HG03139 (cell line): ENCODE measurements at regions not wholly inside any gene's neighbourhood (a gene's known extent, or its start where the extent isn't known, plus 50 kb on each side); places are given as distances from the start of the nearest gene placed in this dataset.

Experiments used
- ATAC-seq: cut with Tn5 transposase; IDR thresholded peaks from one replicate; pipeline ENCODE4 v1.9.1; 2021; ENCODE audit not compliant: unreplicated experiment

GRCh38 chr3:104855702-104856101, 511.0 kb upstream of the ALCAM start:
- no peak for ATAC-seq

- no peak for ATAC-seq
Observed at GRCh38 chr3:104856741-104857140, 510.0 kb upstream of the ALCAM start.

- ATAC-seq: no peak
Observed at GRCh38 chr3:104868291-104868690, 498.4 kb upstream of the ALCAM start.

- no peak for ATAC-seq
Observed at GRCh38 chr3:104870276-104870675, 496.4 kb upstream of the ALCAM start.

GRCh38 chr3:104873331-104873730, 493.4 kb upstream of the ALCAM start:
- ATAC-seq: no peak

- ATAC-seq: no peak
Observed at GRCh38 chr3:104878395-104878794, 488.3 kb upstream of the ALCAM start.

GRCh38 chr3:104879919-104880318, 486.8 kb upstream of the ALCAM start:
- ATAC-seq: no peak

- ATAC-seq: no peak
Observed at GRCh38 chr3:104885214-104885814, 481.4 kb upstream of the ALCAM start.

- ATAC-seq: no peak
Observed at GRCh38 chr3:104886220-104886995, 480.3 kb upstream of the ALCAM start.

GRCh38 chr3:104887069-104887468, 479.6 kb upstream of the ALCAM start:
- ATAC-seq: no peak

GRCh38 chr3:104887619-104888018, 479.1 kb upstream of the ALCAM start:
- no peak for ATAC-seq

GRCh38 chr3:104892044-104892443, 474.7 kb upstream of the ALCAM start:
- no peak for ATAC-seq

- no peak for ATAC-seq
Observed at GRCh38 chr3:104896624-104897023, 470.1 kb upstream of the ALCAM start.

GRCh38 chr3:104901396-104901795, 465.3 kb upstream of the ALCAM start:
- ATAC-seq: no peak

- no peak for ATAC-seq
Observed at GRCh38 chr3:104903064-104903463, 463.6 kb upstream of the ALCAM start.

GRCh38 chr3:104906001-104906639, 460.6 kb upstream of the ALCAM start:
- no peak for ATAC-seq

GRCh38 chr3:104907507-104907906, 459.2 kb upstream of the ALCAM start:
- ATAC-seq: no peak

- no peak for ATAC-seq
Observed at GRCh38 chr3:104908761-104909160, 457.9 kb upstream of the ALCAM start.

- no peak for ATAC-seq
Observed at GRCh38 chr3:104909198-104909597, 457.5 kb upstream of the ALCAM start.

GRCh38 chr3:104909721-104910120, 457.0 kb upstream of the ALCAM start:
- no peak for ATAC-seq

- no peak for ATAC-seq
Observed at GRCh38 chr3:104911376-104911775, 455.3 kb upstream of the ALCAM start.

GRCh38 chr3:104916971-104917370, 449.7 kb upstream of the ALCAM start:
- no peak for ATAC-seq
